ENCODE measurements at regions not wholly inside any gene's neighbourhood (a gene's known extent, or its start where the extent isn't known, plus 50 kb on each side); places are given as distances from the start of the nearest gene placed in this dataset.
A peak's percentile ranks its signal among the peaks of the same experiment; 100 is the strongest.

DNA sequence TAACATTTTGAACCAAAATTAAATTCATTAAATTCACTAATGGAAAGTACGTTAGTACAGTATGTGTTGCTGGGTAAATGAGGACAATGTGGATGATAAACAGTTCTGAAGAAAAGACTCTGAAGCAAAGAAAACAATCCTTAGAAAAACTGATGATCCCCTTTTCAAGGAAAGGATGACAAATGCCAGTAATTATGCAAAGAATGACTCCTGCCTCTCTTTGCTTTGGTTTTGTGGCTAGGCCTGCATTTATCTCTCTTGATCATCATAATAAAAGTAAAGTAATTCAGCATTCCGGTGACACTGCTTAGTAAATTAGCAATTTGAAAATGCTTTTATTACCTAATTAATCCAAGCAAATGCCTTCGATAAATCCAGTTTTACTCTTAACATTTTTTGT, 652.2 kb upstream of the DIPK2B start:
- no peak for DNase-seq

DNA sequence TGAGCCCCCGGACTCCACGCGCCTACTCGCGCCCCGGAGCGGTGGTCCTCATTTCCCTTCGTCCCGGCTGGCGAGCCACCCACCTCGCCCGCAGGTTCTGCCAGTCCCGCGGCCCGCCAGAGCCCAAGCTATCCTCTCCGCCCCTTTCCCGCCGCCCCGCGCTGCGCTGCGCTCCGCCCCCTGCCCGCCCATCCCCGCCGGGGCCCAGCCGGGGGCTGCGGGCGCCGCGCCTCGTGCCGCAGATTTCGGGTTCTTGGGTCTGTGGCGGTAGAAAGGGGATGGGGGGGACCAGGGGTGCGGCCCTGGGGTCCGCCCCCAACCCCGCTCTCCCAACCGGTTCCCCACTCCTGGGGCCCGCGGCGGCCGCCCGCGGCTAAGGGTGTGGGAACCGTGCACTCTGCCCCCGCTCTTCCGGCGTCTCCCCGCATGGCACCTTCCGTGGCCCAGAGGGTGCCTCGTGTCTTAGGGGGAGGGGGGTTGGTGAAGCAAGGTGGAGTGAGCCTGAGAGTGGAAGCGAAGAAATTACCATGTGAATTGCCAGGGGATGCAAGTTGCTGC, 650.8 kb upstream of the DIPK2B start:
- peak; percentile 62 for DNase-seq

GRCh38 chrX:45850775-45851433, 650.2 kb upstream of the DIPK2B start:
- DNase-seq = peak; percentile 20

- DNase-seq = peak; percentile 15
Observed at GRCh38 chrX:45850197-45850774, 649.6 kb upstream of the DIPK2B start.

DNA sequence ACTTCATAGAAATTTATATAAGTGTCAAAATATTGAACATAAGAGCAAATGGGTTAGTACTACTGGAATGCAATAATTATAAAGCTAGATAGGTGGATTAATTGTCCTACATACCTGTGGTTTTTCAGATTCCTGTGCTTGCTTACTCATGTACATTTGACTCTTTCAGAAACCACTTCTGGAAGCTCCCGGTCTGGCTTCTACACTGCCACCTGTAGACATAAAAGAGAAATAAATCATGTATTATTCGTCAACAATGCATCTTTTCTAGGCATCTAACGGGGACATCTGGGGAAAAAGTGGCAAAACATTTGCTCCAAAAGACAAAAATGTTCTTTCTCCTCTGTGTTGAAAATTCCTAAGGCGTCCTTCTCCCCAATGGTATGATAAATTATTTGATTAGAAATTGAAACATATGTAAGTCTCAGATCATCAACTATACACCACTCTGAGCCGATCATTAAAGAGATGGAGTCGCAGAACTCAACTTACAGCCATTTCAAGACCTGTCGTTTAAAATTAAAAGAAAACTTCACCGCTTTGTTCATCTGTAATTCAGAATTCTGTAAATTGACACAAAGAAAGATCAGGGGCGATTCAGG, 648.7 kb upstream of the DIPK2B start:
- DNase-seq = no peak

- no peak for DNase-seq
Observed at GRCh38 chrX:45847961-45848360, 647.3 kb upstream of the DIPK2B start.

GRCh38 chrX:45846328-45846727, 645.7 kb upstream of the DIPK2B start:
- DNase-seq = no peak

- DNase-seq = no peak
Observed at GRCh38 chrX:45845142-45845541, 644.5 kb upstream of the DIPK2B start.

- DNase-seq = no peak
Observed at GRCh38 chrX:45843518-45843917, 642.8 kb upstream of the DIPK2B start.

DNA sequence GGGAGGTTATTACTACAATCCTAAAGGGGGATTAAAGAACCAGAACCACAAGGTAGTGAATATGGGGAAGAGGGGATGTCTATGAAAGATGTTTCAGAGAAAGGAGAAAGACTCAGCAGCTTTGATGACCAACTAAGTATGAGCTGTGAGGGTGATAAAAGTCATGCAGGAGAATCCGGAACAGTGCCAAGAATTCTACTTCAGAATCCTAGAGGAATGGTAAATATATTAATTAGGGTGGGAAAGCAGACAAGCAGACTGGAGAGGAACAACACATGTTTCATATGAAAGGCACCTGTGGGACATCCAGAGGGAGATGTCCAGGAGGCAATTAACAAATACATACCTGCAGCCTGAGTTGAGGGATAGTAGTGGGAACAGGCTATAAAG, 642.2 kb upstream of the DIPK2B start:
- DNase-seq = no peak

- no peak for DNase-seq
Observed at GRCh38 chrX:45842207-45842925, 641.7 kb upstream of the DIPK2B start.

GRCh38 chrX:45840411-45840950, 639.8 kb upstream of the DIPK2B start:
- DNase-seq = no peak

DNA sequence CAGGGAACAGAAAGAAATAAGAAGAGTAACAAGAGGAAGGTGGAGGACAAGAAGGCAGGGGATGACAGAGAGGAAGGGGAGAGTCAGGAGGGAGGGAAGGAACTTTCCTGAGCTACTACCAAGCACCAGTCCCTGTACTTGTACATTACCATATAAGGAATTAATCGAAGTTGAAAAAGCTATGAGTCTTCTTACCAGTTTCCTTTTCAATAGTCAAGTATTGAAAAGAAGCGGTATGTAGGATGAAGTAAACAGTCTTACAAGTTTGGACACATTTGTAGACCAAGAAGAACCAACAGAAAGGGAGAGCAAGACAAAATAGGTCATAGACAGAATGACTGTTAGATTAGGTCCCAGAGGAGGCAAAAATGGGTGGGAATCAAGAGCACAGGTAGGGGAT, 629.7 kb upstream of the DIPK2B start:
- no peak for DNase-seq

DNA sequence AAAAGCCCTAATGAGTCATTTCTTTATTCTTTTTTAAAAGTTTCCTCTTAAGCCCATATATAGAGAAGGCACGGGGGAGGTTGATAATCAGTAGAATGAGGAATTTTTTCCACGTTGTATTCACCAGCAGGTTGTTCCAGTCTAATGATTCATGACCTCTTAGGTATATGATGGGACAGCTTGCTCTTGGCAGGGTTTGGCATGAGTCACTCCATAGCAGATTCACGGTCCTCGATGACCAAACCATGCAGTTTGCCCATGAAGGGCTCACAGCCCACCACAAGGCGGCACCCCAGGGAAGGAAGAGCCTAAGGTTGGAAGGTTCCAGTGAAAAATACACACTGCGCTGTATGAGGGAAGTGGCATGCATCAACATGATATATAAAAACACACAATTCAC, 623.8 kb upstream of the DIPK2B start:
- DNase-seq = peak; percentile 48

DNA sequence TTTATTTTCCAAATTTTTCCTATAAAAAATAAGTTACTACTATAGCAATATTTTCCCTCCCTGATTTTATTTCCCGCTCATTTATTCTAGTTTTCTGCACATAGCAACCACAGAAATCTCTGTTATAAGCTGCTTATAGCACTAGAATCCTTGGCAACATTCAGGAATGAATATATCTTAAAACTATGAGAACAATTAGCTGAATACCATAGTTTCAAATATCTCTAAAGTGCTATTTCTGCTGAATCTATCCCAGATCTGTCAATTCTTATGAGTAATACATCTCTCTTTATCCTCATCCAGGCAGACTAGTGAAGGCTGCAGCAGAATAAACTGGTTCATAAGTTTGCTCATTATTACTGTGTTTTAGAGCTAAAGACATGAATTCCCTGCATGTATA, 622.9 kb upstream of the DIPK2B start:
- DNase-seq = no peak

GRCh38 chrX:45822124-45822523, 621.4 kb upstream of the DIPK2B start:
- no peak for DNase-seq

DNA sequence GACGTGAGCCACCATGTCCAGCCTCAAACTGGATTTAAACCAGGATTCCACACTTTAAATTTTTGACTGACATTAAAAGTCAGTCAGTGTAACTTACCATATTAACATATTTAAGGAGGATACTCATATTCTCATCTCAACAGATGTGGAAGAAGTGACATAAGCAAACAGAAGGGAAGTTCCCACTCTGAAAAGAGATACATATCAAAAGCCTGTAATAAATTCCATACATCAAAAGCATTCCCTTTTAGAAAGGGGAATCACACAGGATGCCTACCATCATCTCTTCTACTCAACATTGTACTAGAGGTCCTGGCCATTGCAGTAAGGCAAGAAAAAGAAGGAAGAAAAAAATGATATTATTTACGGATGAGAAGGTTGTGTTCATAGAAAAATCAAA, 618.2 kb upstream of the DIPK2B start:
- no peak for DNase-seq

- DNase-seq = no peak
Observed at GRCh38 chrX:45815441-45815840, 614.8 kb upstream of the DIPK2B start.

GRCh38 chrX:45811326-45811725, 610.6 kb upstream of the DIPK2B start:
- no peak for DNase-seq

- DNase-seq = no peak
Observed at GRCh38 chrX:45807572-45808425, 607.1 kb upstream of the DIPK2B start.

DNA sequence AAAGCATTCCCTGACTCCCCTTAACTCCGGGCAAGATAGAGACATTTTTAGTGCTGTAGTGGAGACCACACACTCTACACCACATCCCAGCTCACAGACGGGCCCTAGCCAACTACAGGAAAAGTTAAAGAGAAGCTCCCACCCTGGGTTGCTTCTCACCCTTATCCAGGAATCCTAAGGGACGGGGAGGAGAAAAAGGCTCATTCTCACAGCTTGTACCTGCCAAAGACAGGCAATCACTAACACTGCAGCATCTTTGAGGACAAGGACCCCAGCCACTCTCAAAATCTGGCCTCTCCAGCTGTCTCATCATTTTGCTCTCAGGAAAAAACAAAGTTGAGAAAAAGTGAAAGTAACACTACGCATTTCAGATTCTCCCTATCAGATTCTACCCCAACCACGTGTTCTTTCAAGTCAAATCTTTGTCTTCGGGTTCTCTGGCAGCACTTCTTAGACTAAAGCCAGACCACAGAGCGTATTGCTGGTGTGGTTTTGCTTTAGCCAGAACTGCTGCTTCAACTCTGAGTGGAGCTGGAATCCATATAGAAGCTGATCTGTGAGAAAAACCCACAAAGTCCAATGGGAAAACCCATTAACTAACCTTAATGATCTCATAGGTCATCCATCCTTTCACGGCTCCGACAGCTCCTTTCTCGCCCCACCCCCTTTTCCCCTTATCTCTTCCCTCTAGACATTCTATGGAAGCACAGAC, 605.9 kb upstream of the DIPK2B start:
- no peak for DNase-seq

GRCh38 chrX:45804276-45804675, 603.6 kb upstream of the DIPK2B start:
- DNase-seq = no peak
